ENCODE measurements at regions not wholly inside any gene's neighbourhood (a gene's known extent, or its start where the extent isn't known, plus 50 kb on each side); places are given as distances from the start of the nearest gene placed in this dataset.

GRCh38 chr17:15177343-15177742 is 87.8 kb downstream of the PMP22 start:
- FAIRE-seq (no peak), DNase-seq (ENCODE audit: extremely low spot score, insufficient read length, low read depth) (no peak)

- DNase-seq (ENCODE audit: extremely low spot score, insufficient read length, low read depth) (no peak), FAIRE-seq (no peak)
These were observed 89.8 kb downstream of the PMP22 start for GRCh38 chr17:15175356-15175755.

GRCh38 chr17:15171167-15172047 is 93.7 kb downstream of the PMP22 start:
- peak; percentile 4 for DNase-seq (ENCODE audit: extremely low spot score, insufficient read length, low read depth)
- FAIRE-seq = no peak

- DNase-seq (ENCODE audit: extremely low spot score, insufficient read length, low read depth) = no peak
- FAIRE-seq = no peak
These were observed 95.5 kb downstream of the PMP22 start for GRCh38 chr17:15169676-15170075.

GRCh38 chr17:15168379-15168778 is 96.7 kb downstream of the PMP22 start:
- FAIRE-seq (no peak), DNase-seq (ENCODE audit: extremely low spot score, insufficient read length, low read depth) (no peak)

- FAIRE-seq (no peak), DNase-seq (ENCODE audit: extremely low spot score, insufficient read length, low read depth) (no peak)
These were observed 103.7 kb downstream of the PMP22 start for GRCh38 chr17:15161395-15161794.

GRCh38 chr17:15157051-15157450 is 108.1 kb downstream of the PMP22 start:
- FAIRE-seq (no peak), DNase-seq (ENCODE audit: extremely low spot score, insufficient read length, low read depth) (no peak)

- FAIRE-seq = no peak
- DNase-seq (ENCODE audit: extremely low spot score, insufficient read length, low read depth) = no peak
These were observed 110.5 kb downstream of the PMP22 start for GRCh38 chr17:15154618-15155017.

- no peak for DNase-seq (ENCODE audit: extremely low spot score, insufficient read length, low read depth)
- FAIRE-seq = no peak
These were observed 119.5 kb downstream of the PMP22 start for GRCh38 chr17:15145621-15146020.

GRCh38 chr17:15143524-15143923 is 121.6 kb downstream of the PMP22 start:
- FAIRE-seq = no peak
- no peak for DNase-seq (ENCODE audit: extremely low spot score, insufficient read length, low read depth)

- FAIRE-seq = no peak
These were observed 130.8 kb downstream of the PMP22 start for GRCh38 chr17:15134363-15134762.

GRCh38 chr17:15133826-15134225 is 131.3 kb downstream of the PMP22 start:
- DNase-seq (ENCODE audit: extremely low spot score, insufficient read length, low read depth) (no peak), FAIRE-seq (no peak)

More at GRCh38 chr17:15134363-15134762, 130.8 kb downstream of the PMP22 start:
- DNase-seq (ENCODE audit: extremely low spot score, insufficient read length, low read depth) = no peak

GRCh38 chr17:15133143-15133542 is 132.0 kb downstream of the PMP22 start:
- no peak for FAIRE-seq
- no peak for DNase-seq (ENCODE audit: extremely low spot score, insufficient read length, low read depth)

GRCh38 chr17:15130426-15130825 is 134.7 kb downstream of the PMP22 start:
- no peak for FAIRE-seq
- no peak for DNase-seq (ENCODE audit: extremely low spot score, insufficient read length, low read depth)

- FAIRE-seq = no peak
- no peak for DNase-seq (ENCODE audit: extremely low spot score, insufficient read length, low read depth)
These were observed 135.1 kb downstream of the PMP22 start for GRCh38 chr17:15129986-15130385.

GRCh38 chr17:15124746-15125145 is 140.4 kb downstream of the PMP22 start:
- DNase-seq (ENCODE audit: extremely low spot score, insufficient read length, low read depth) (no peak), FAIRE-seq (no peak)

- no peak for FAIRE-seq
These were observed 140.9 kb downstream of the PMP22 start for GRCh38 chr17:15124264-15124595.

GRCh38 chr17:15123593-15124263 is 141.4 kb downstream of the PMP22 start:
- FAIRE-seq (no peak), DNase-seq (ENCODE audit: extremely low spot score, insufficient read length, low read depth) (no peak)

More at GRCh38 chr17:15124264-15124595, 140.9 kb downstream of the PMP22 start:
- no peak for DNase-seq (ENCODE audit: extremely low spot score, insufficient read length, low read depth)

- DNase-seq (ENCODE audit: extremely low spot score, insufficient read length, low read depth) (no peak), FAIRE-seq (no peak)
These were observed 142.3 kb downstream of the PMP22 start for GRCh38 chr17:15122857-15123256.

GRCh38 chr17:15121426-15121825 is 143.7 kb downstream of the PMP22 start:
- DNase-seq (ENCODE audit: extremely low spot score, insufficient read length, low read depth) (no peak), FAIRE-seq (no peak)

- FAIRE-seq (no peak), DNase-seq (ENCODE audit: extremely low spot score, insufficient read length, low read depth) (no peak)
These were observed 145.2 kb downstream of the PMP22 start for GRCh38 chr17:15119968-15120367.

Data from GM18507 (cell line).